Activated T-helper 2 cell treated with anti-CD3 and anti-CD28 coated beads, Interferon-gamma antibody, Interleukin-2, Interleukin-4, amounts not matched to agents 10 μg/mL and 5 μg/mL and 100 μg/mL, durations not matched to agents 14 hours and 24 hours and 36 hours (primary cell): ENCODE measurements at regions not wholly inside any gene's neighbourhood (a gene's known extent, or its start where the extent isn't known, plus 50 kb on each side); places are given as distances from the start of the nearest gene placed in this dataset.

Experiments used
- DNase-seq: peaks from one replicate; pipeline ENCODE4 v3.0.0; 2021; ENCODE audit warnings: low spot score
- H3K27ac Mint-ChIP-seq: one replicate; pipeline ENCODE4 v1.8.0; 2021; ENCODE audit warnings: mixed read lengths
- H3K27me3 Mint-ChIP-seq: one replicate; pipeline ENCODE4 v1.8.0; 2021; ENCODE audit warnings: low read depth, mixed read lengths
- H3K36me3 Mint-ChIP-seq: one replicate; pipeline ENCODE4 v1.8.0; 2021; ENCODE audit warnings: low read depth, mixed read lengths
- H3K4me1 Mint-ChIP-seq: one replicate; pipeline ENCODE4 v1.8.0; 2021; ENCODE audit warnings: low read depth, mixed read lengths
- H3K4me3 Mint-ChIP-seq: one replicate; pipeline ENCODE4 v1.8.0; 2021; ENCODE audit warnings: low read depth, mild to moderate bottlenecking, moderate library complexity, mixed read lengths
- H3K9me3 Mint-ChIP-seq: one replicate; pipeline ENCODE4 v1.8.0; 2021; ENCODE audit warnings: mixed read lengths
- intact Hi-C: fragments of 100-400 bp; cut with micrococcal nuclease; formaldehyde crosslinking; loops from one replicate; pipeline ENCODE4 v1.15.1; 2023

DNA sequence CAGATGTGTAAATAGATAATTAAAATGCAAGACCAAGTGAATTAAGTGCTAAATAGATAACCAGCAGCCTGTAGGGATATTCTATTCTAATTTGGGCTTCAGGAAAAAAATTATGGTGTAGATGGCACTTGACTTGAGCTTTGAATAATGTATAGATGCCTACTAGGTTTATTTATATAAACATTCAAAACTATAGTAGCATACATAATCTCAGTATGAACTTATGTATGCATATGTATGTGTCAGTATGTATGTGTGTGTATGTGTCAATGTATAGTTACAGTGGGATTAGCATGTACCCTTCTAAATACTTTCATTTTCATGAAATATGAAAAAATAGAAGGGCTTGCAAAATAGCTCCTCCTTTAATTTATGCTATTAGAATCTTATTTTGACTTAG lies 207.3 kb upstream of the PPP1R3A start:
- no peaks in the 10 kb centered on the region for H3K27me3 Mint-ChIP-seq

DNA sequence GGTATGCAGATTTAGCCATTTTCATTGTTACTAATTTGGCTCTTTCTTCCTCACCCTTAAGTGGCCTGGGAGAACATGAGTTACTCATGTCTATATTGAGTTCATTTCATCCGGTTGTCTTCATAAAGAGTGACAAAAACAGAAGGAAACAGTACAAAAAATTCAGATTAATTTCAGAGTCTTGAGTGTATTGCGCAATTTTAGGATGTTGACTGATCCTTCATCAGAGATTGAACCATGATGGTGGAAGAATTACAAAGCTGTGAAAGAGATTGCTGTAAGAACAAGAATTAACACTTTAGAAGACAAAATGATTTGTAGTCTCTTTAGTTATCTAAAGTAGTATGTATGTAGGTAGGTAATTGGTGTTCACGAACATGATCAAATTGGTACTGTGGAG lies 194.0 kb upstream of the PPP1R3A start:
- no peaks in the 10 kb centered on the region for H3K9me3 Mint-ChIP-seq
- H3K4me1 Mint-ChIP-seq: no peaks in the 10 kb centered on the region
- no peaks in the 10 kb centered on the region for H3K27me3 Mint-ChIP-seq
- no peak overlapping the region for H3K4me3 Mint-ChIP-seq
- no peak for DNase-seq
- intact Hi-C loops: no loop called here
- H3K36me3 Mint-ChIP-seq: no peaks in the 10 kb centered on the region
- no peak overlapping the region for H3K27ac Mint-ChIP-seq

More for the DNA sequence above, 207.3 kb upstream of the PPP1R3A start:
- Mint-ChIP-seq H3K36me3 (no peaks in the 10 kb centered on the region), H3K27ac (no peak overlapping the region), H3K4me3 (no peak overlapping the region), H3K4me1 (no peaks in the 10 kb centered on the region), H3K9me3 (no peaks in the 10 kb centered on the region)
- DNase-seq: no peak
- intact Hi-C loops: no loop called here

DNA sequence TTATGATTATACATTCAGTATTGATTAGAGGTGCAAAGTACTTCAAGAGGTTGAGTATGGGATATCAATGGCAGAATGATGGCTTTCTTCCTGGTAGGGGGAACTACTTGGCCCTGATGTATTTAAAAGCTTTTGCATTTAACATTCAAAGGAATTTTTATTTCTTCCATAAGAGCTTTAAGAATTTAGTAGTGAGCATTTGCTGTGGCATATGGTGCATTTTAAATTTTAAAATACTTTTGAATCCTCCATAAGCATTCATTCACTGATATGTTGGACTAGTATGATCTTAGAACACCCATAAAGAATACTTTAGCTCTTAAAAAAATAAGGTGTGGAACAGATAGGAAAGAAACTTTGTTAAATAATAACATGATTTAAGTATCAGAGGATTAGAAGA lies 191.9 kb upstream of the PPP1R3A start:
- Mint-ChIP-seq H3K27me3 (no peaks in the 10 kb centered on the region), H3K27ac (no peak overlapping the region), H3K4me3 (no peak overlapping the region)

DNA sequence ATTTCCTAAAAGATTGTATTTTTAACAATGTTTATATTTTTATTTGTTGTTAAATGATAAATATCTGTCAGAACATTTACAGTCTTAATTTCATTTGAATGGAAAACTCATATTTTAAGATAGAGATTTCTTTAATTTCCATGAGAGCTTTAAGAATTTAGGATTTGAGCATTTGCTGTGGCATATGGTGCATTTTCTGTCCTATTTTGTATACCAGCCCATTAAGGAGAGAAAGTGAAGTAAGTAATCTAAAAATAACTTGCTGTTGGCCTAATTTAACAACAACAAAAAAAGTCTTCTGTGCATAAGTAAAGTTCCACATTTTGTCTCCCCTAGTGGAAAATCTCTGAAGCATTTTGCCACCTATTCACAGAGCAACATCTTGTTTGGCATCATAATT lies 190.9 kb upstream of the PPP1R3A start:
- Mint-ChIP-seq H3K4me1 (no peaks in the 10 kb centered on the region), H3K27ac (no peak overlapping the region), H3K36me3 (no peaks in the 10 kb centered on the region)

More for the DNA sequence above, 191.9 kb upstream of the PPP1R3A start:
- no peak for DNase-seq
- Mint-ChIP-seq H3K9me3 (no peaks in the 10 kb centered on the region), H3K36me3 (no peaks in the 10 kb centered on the region), H3K4me1 (no peaks in the 10 kb centered on the region)
- intact Hi-C loops: no loop called here

DNA sequence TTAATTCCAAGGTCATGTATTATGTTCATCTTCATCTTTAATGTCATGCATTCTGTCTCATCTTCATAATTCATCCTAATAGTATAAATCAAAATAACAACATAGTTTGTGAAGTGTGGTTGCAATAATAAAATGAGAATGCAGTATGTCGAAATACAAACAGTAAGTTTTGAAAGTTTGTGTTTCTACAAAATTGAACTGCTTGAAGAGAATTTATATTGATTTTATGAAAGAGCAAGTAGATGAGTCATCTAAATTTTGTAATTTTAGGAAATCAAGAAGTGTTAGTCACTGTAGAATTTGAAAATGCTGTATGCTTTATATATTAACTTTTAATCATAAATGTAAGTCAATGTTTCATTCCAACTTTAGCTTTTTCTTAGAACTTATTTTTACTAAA lies 190.5 kb upstream of the PPP1R3A start:
- Mint-ChIP-seq H3K4me1 (no peaks in the 10 kb centered on the region), H3K27ac (no peak overlapping the region), H3K9me3 (no peaks in the 10 kb centered on the region), H3K4me3 (no peak overlapping the region), H3K27me3 (no peaks in the 10 kb centered on the region), H3K36me3 (no peaks in the 10 kb centered on the region)
- DNase-seq: no peak
- intact Hi-C loops: no loop called here

More for the DNA sequence above, 190.9 kb upstream of the PPP1R3A start:
- Mint-ChIP-seq H3K27me3 (no peaks in the 10 kb centered on the region), H3K4me3 (no peak overlapping the region), H3K9me3 (no peaks in the 10 kb centered on the region)
- no peak for DNase-seq
- intact Hi-C loops: no loop called here

DNA sequence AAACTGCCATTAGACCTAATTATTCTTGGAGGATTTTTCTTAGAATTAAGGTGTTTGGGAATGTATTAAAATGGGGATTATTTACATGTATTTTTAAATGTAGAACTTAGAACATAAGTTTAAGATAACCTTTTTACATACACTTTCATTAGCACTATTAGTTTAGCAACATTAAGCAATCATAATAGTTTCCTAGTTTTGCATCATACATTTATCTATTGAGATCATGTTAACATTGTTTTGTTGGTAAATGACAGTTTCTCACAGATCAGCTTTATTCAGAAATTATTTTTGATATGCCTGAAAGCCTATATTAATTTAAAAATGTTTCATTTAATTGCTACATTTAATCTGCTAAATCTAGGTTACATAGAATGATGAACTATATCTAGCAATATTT lies 189.7 kb upstream of the PPP1R3A start:
- Mint-ChIP-seq H3K9me3 (no peaks in the 10 kb centered on the region), H3K36me3 (no peaks in the 10 kb centered on the region), H3K4me1 (no peaks in the 10 kb centered on the region), H3K4me3 (no peak overlapping the region), H3K27me3 (no peaks in the 10 kb centered on the region), H3K27ac (no peak overlapping the region)
- intact Hi-C loops: no loop called here
- DNase-seq: no peak

DNA sequence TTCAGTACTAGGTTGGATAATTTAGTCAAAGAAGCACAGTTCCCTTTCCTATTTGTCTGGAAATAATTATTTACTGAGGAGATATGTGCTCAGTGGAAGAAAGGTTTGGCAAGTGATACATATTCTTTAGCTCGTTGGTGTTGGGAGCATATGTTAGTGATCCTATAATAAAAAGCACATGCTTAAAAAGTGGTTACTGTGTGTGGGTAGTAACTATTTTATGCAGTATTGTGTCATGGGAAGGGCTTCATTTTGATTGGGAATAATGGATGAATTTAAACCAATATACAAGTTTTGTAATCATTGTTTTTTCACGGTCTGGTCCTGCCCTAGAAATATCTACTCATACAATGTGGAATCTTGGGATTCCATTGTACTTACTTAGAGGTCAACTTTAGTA lies 188.7 kb upstream of the PPP1R3A start:
- H3K27me3 Mint-ChIP-seq: peaks cover 3% of the 10 kb centered on the region
- H3K9me3 Mint-ChIP-seq: no peaks in the 10 kb centered on the region
- H3K36me3 Mint-ChIP-seq: no peaks in the 10 kb centered on the region
- H3K4me1 Mint-ChIP-seq: no peaks in the 10 kb centered on the region
- intact Hi-C loops: no loop called here
- no peak for DNase-seq
- H3K27ac Mint-ChIP-seq: no peak overlapping the region
- no peak overlapping the region for H3K4me3 Mint-ChIP-seq

DNA sequence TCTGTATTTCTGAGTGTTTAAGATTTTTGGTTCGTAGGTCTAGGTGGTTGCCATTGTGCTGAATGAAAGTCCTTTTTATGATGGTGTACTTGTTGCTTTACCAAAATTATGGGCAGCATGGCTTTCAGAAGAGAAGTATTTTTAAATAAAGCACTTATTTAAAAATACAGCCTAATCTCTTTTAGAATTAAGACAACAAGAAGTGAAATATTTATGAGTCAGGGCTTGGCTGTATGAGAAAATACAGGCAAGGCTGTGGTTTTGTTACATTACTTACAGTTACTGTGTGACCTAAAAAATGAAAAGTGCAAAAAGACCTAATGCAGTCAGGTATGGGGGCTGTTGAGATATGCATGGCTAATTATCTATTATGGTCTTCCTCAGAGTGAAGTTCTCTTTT lies 185.2 kb upstream of the PPP1R3A start:
- Mint-ChIP-seq H3K4me1 (no peaks in the 10 kb centered on the region), H3K27me3 (peaks cover 3% of the 10 kb centered on the region), H3K4me3 (no peak overlapping the region), H3K9me3 (no peaks in the 10 kb centered on the region), H3K36me3 (no peaks in the 10 kb centered on the region), H3K27ac (no peak overlapping the region)
- intact Hi-C loops: no loop called here
- no peak for DNase-seq

DNA sequence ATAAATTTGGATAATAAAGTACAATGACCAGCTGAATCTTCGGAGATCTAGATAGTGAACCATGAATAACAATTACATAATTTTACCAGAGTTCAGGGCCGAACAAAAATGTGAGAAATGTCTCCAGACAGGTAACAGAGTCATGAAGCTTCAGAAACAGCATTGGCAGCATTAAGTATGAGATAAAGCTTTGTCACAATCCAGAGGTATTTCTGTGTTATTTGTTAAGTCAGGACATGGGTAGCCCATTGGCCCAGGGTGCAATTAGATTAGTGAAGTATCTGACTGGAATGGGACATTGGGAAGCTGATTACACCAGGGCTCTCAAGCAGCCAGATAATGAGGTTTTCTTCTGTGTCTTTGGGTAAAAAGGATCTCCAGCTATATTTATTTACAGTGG lies 184.2 kb upstream of the PPP1R3A start:
- Mint-ChIP-seq H3K27ac (no peak overlapping the region), H3K36me3 (no peaks in the 10 kb centered on the region), H3K9me3 (no peaks in the 10 kb centered on the region), H3K27me3 (peaks cover 3% of the 10 kb centered on the region), H3K4me1 (no peaks in the 10 kb centered on the region), H3K4me3 (no peak overlapping the region)
- intact Hi-C loops: no loop called here
- DNase-seq: no peak

DNA sequence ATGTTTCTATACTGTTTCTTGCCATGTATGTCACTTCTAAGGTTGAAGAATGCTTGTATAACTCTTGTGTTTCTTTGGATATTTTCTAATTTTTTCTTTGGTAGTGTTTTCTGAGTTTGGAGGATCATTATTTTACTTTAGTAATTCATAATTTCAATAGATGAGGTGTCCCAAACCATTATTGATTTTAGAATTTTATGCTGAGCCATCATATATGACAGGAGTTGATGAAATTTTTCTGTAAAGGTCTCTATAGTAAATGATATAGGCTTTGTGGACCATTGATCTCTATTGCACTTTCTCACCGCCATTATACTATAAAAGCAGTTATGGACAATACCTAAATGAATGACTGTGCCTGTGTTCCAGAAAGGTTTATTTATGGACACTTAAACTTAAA lies 183.3 kb upstream of the PPP1R3A start:
- intact Hi-C loops: no loop called here
- Mint-ChIP-seq H3K27me3 (peaks cover 3% of the 10 kb centered on the region), H3K36me3 (no peaks in the 10 kb centered on the region), H3K4me3 (no peak overlapping the region), H3K27ac (no peak overlapping the region), H3K4me1 (no peaks in the 10 kb centered on the region), H3K9me3 (no peaks in the 10 kb centered on the region)
- DNase-seq: no peak

DNA sequence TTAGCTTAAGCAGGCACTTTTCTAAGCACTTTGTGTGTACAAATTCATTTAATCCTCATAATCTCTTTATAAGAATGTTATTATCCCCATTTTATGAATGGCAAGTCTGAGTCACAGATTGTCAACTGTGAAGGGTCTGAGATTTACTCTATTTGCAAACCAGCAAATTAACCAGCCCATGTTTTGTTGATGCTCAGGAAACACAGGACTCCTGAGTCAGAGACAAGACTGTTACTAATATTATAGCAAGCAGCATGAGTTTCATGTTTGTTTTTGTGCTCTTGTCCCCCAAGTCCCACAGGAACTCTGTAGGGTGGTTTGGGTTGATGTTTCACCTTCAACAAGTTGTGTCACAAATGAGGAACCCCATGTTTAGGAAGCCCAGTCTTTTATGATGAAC lies 182.0 kb upstream of the PPP1R3A start:
- H3K4me1 Mint-ChIP-seq: no peaks in the 10 kb centered on the region
- no peaks in the 10 kb centered on the region for H3K36me3 Mint-ChIP-seq
- no peak for DNase-seq
- H3K27ac Mint-ChIP-seq: no peak overlapping the region
- intact Hi-C loops: no loop called here
- H3K4me3 Mint-ChIP-seq: no peak overlapping the region
- no peaks in the 10 kb centered on the region for H3K9me3 Mint-ChIP-seq
- H3K27me3 Mint-ChIP-seq: peaks cover 3% of the 10 kb centered on the region

DNA sequence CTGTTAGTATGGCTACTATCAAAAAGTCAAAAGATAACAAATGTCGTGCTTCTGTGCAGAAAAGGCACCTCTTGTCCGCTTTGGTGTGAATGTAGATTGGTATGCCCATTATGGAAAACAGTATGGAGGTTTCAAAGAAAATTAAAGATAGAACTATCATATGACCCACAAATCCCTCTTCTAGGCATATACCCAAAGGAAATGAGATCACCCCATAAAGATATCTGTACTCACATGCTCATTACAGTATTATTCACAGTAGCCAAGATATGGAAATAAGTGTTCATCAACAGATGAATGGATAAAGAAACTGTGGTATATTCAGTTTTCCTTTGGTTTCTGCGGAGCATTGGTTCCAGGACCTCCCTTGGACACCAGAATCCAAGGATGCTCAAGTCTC lies 180.5 kb upstream of the PPP1R3A start:
- Mint-ChIP-seq H3K9me3 (no peaks in the 10 kb centered on the region), H3K27me3 (peaks cover 4% of the 10 kb centered on the region), H3K36me3 (no peaks in the 10 kb centered on the region), H3K4me3 (no peak overlapping the region), H3K27ac (no peak overlapping the region), H3K4me1 (no peaks in the 10 kb centered on the region)
- no peak for DNase-seq
- intact Hi-C loops: no loop called here

DNA sequence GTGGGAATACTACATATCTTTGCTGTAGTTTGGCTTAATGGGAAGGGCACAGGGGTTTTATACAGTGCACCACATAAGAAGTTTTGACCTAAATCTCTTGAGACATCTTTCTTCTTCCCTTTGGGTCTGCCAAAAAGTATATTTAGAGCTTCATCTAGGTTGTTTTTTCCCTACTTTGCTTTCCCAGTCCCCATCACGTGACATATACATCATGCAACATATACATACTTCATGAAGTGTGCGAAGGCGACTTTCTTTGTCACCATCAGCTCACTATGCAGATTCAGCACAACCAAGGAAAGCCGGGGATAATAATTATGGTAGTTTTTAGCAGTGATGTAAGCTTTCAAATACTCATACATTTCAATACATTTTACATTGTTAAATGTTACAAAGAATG lies 177.1 kb upstream of the PPP1R3A start:
- Mint-ChIP-seq H3K36me3 (no peaks in the 10 kb centered on the region), H3K27ac (no peak overlapping the region), H3K4me3 (no peak overlapping the region), H3K9me3 (no peaks in the 10 kb centered on the region), H3K4me1 (no peaks in the 10 kb centered on the region), H3K27me3 (peaks cover 20% of the 10 kb centered on the region)
- intact Hi-C loops: no loop called here
- no peak for DNase-seq

DNA sequence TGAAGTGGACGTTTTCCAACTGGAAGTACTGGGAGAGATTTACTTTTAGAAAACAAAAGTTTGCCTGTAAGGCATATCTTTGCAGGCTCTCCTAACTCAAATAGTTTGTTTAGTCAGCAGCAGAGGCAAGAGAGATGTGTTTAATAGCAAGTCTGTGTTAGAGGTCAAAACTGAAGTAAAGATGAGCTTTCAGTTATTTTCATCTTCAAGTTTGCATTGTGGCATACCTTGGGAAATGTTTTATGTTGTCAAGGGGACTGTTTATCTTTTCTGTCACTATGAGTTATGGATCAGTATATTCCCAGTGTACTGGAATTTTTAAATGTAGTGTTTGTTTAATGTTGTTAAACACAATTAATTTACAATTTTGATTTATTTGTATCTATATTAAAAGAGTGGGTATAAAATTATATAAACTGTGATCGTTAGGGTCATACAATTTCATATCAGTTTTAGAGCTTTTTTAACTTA lies 169.7 kb upstream of the PPP1R3A start:
- Mint-ChIP-seq H3K36me3 (no peaks in the 10 kb centered on the region), H3K4me1 (peaks cover 28% of the 10 kb centered on the region), H3K27ac (no peak overlapping the region), H3K4me3 (no peak overlapping the region), H3K27me3 (peaks cover 63% of the 10 kb centered on the region), H3K9me3 (no peaks in the 10 kb centered on the region)
- no peak for DNase-seq
- intact Hi-C loops: loop anchor here (10.0 kb wide), 2 partner anchors 316 to 1386 kb away; no protein-coding TSS in a partner anchor
